Type B pancreatic cell (in vitro differentiated cells): ENCODE measurements at regions not wholly inside any gene's neighbourhood (a gene's known extent, or its start where the extent isn't known, plus 50 kb on each side); places are given as distances from the start of the nearest gene placed in this dataset.
"Not testable (repeated sequence)": the region's sequence is repeated elsewhere in the genome, so short reads cannot be mapped to it uniquely, and the experiment has no call there.

Experiments
- DNase-seq: peaks from one replicate; pipeline ENCODE4 v3.0.0; 2021; ENCODE audit warnings: mixed read lengths; ENCODE audit not compliant: unreplicated experiment; ENCODE audit errors: extremely low spot score
- H3K27ac Mint-ChIP-seq: 2 replicates; pipeline ENCODE4 v1.8.0; 2021; ENCODE audit warnings: mild to moderate bottlenecking, mixed read lengths
- H3K27me3 Mint-ChIP-seq: 2 replicates; pipeline ENCODE4 v1.8.0; 2021; ENCODE audit warnings: mixed read lengths
- H3K36me3 Mint-ChIP-seq: 2 replicates; pipeline ENCODE4 v1.8.0; 2021; ENCODE audit warnings: mixed read lengths
- H3K4me1 Mint-ChIP-seq: one replicate; pipeline ENCODE4 v1.8.0; 2021; ENCODE audit warnings: mixed read lengths; ENCODE audit not compliant: unreplicated experiment
- H3K4me3 Mint-ChIP-seq: 2 replicates; pipeline ENCODE4 v1.8.0; 2021; ENCODE audit warnings: mild to moderate bottlenecking, mixed read lengths
- H3K9me3 Mint-ChIP-seq: 2 replicates; pipeline ENCODE4 v1.8.0; 2021; ENCODE audit warnings: mixed read lengths
- TF ChIP-seq, protein P1 (sequence below): fragments of 200-600 bp; sonication (generic); conservative IDR thresholded peaks from 2 replicates; pipeline ENCODE4 v1.5.0; 2021; ENCODE audit warnings: antibody characterized with exemption, mild to moderate bottlenecking

DNA sequence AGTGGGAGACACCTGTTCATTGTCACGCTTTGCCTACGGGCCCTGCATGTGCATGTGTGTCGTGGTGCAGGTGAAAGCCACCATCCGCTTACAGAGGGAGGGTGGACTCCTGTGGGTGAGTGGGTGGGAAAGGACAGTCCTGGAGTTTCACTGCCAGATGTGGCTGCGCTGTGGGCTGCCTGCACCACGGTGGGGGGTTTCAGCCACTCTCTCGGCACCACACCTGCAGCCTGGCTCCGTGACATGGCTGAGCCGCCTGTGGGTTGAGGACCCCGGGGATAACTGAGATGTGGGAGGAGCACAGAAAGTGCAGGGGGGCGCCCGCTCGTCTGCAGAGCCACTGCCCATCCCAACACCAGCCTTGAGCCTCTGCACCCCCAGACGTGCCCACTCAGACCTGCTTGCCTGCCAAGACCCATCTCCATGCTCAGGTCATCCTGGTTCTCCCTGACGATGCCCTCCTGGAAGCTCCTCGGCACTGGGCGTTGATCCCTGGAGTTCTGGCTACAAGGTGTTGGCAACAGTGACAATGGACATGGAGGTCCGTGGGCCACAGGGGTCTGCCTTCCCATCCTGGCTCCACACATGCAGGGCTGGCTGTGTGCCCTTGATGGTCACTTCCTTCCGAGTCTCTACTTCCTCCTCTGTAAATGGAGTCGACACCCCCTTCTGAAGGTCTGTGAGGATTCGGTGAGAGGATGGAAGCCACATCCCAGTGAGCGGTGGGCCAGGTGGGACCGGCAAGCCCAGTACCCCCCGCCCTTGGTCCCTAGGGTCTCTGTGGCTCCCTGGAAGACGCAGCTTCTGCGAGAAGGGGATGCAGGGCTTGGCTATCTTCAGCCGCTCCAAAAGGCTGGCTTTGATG, 1007.0 kb downstream of the BRD1 start:
- DNase-seq: no peak
- Mint-ChIP-seq H3K4me1 (peaks cover 13% of the 10 kb centered on the region), H3K4me3 (no peak overlapping the region), H3K27me3 (peaks cover 40% of the 10 kb centered on the region), H3K9me3 (no peaks in the 10 kb centered on the region), H3K27ac (no peak overlapping the region), H3K36me3 (no peaks in the 10 kb centered on the region)
- TF ChIP-seq, protein P1, sequence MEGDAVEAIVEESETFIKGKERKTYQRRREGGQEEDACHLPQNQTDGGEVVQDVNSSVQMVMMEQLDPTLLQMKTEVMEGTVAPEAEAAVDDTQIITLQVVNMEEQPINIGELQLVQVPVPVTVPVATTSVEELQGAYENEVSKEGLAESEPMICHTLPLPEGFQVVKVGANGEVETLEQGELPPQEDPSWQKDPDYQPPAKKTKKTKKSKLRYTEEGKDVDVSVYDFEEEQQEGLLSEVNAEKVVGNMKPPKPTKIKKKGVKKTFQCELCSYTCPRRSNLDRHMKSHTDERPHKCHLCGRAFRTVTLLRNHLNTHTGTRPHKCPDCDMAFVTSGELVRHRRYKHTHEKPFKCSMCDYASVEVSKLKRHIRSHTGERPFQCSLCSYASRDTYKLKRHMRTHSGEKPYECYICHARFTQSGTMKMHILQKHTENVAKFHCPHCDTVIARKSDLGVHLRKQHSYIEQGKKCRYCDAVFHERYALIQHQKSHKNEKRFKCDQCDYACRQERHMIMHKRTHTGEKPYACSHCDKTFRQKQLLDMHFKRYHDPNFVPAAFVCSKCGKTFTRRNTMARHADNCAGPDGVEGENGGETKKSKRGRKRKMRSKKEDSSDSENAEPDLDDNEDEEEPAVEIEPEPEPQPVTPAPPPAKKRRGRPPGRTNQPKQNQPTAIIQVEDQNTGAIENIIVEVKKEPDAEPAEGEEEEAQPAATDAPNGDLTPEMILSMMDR: no peak

DNA sequence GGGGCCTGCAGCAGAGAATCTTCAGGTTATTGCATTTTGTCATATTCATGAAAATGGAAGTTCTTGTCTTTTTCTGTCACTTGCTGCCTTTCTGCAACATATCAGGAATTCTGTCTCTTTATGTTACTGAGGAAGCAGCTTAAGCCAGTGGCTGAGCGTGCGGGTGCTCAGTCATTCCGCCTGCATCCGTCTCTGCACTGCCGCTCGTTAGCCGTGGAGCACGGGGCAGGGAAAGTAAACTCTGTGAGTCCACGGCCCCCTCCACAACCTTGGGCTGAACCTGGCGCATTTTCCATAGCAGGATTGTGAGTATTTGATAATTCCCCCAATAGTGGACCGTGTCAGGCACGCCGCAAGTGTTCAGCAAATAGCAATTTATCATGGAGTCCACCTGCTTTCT, 1007.7 kb downstream of the BRD1 start:
- Mint-ChIP-seq H3K4me3 (no peak overlapping the region), H3K4me1 (peaks cover 5% of the 10 kb centered on the region), H3K36me3 (no peaks in the 10 kb centered on the region), H3K9me3 (no peaks in the 10 kb centered on the region), H3K27ac (no peak overlapping the region), H3K27me3 (peaks cover 37% of the 10 kb centered on the region)
- no peak for DNase-seq
- TF ChIP-seq, protein P1: no peak

DNA sequence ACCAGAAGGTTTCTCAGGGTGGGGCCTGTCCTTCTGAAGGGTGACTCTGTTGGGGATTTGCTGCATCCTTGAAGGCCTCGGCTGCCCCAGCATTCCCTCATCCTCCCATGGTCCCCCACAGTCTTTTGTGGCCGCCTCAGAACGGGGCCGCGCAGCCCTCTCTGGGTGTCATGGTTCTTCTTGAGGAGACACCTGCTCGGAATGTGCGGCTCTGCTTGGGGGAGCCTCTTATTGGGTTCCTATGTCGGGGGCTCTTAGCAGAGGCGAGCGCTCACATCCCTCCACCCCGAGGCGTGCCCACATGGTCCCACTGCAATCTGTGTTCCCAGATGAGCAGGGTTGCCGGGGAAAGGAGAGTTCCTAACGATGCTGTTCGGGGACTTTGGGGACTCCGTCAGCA, 1008.4 kb downstream of the BRD1 start:
- Mint-ChIP-seq H3K9me3 (peaks cover under 1% of the 10 kb centered on the region), H3K4me1 (no peaks in the 10 kb centered on the region), H3K4me3 (no peak overlapping the region), H3K27ac (no peak overlapping the region), H3K27me3 (peaks cover 35% of the 10 kb centered on the region), H3K36me3 (no peaks in the 10 kb centered on the region)
- no peak for DNase-seq
- TF ChIP-seq, protein P1: no peak

DNA sequence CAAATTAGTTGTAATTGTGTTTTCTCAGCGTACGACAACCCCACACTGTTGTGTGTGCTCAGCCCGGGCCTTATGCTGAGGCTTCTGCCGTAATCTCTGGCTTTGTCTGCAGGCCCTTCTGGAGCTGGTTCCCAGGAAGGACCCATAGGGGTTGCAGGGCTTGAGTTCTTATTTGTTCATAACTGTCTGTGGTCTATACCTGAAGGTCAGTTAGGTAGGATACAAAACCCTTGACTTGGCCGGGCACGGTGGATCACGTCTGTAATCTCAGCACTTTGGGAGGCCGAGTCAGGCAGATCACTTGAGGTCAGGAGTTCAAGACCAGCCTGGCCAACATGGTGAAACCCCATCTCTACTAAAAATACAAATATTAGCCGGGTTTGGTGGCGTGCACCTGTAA, 1010.2 kb downstream of the BRD1 start:
- H3K36me3 Mint-ChIP-seq, H3K27ac Mint-ChIP-seq, H3K9me3 Mint-ChIP-seq, DNase-seq, H3K4me3 Mint-ChIP-seq, H3K4me1 Mint-ChIP-seq: not testable (repeated sequence)
- peaks cover 32% of the 10 kb centered on the region for H3K27me3 Mint-ChIP-seq

DNA sequence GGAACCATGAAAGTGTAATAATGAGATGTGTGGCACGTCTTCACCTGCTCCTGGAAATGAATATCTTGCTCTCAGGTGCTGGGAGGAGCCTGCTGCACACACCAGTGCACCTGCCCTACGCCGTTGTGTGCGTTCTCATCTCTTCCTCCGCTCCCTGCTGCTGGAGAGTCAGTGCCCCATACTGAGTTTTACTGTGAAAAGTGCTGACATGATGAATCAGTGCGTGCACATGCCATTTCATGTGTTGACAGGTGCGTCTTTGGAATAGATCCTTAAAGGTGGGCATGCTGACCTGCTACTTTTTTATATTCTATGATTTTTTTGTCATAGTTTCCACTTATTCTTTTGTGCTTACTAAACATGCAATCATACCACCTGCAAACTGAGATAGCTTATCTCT, 1015.8 kb downstream of the BRD1 start:
- peaks cover 5% of the 10 kb centered on the region for H3K9me3 Mint-ChIP-seq
- no peaks in the 10 kb centered on the region for H3K36me3 Mint-ChIP-seq
- no peak overlapping the region for H3K27ac Mint-ChIP-seq
- no peak overlapping the region for H3K4me3 Mint-ChIP-seq
- TF ChIP-seq, protein P1: no peak
- no peaks in the 10 kb centered on the region for H3K4me1 Mint-ChIP-seq
- H3K27me3 Mint-ChIP-seq: peaks cover 19% of the 10 kb centered on the region
- no peak for DNase-seq

DNA sequence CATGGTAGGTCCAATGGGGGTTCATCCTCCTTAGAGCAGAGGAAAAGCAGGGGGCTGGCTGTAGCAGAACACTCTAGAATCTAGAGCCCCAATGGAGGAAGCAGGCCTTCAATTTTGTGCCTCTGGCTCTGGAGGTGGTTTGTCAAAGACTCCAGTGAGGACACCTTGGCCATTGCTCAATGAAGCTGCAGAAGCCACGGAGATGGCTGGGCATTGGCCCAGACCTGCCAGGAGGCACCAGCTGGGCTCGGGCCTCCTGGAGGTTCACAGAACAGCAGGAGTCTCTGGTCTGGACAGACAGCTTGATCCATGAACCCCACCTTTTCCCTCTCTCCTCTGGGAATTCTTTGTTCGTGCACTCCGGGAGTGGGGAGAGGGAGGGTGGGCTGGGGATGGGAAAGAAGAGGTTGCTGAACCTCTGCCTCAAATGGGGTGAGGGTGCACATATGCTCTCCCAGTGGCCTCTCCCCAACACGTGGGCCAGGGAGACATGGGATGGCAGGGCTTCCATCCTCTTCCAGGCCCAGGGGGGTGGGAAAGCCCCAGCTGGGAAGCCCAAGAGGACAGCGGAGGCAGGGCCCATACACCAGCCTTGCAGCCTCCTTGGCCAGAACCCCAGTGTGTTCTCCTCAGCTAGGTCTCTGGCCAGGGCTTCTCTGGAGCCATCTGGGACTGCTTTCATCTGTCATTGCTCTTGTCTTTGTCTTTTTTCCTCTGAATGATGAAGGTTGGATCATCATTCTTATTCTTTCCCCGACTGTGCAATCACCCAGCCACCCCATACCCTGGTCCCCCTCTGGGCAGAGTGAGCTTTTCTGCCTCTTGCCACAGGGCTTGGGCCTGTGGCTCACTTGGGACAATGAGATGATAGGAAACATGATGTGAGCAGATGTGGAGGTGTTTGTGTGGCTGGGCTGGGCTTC, 1019.4 kb downstream of the BRD1 start:
- no peak for DNase-seq
- no peaks in the 10 kb centered on the region for H3K36me3 Mint-ChIP-seq
- no peaks in the 10 kb centered on the region for H3K9me3 Mint-ChIP-seq
- TF ChIP-seq, protein P1: no peak
- H3K27me3 Mint-ChIP-seq: peaks cover 7% of the 10 kb centered on the region
- peaks cover 6% of the 10 kb centered on the region for H3K4me1 Mint-ChIP-seq
- H3K27ac Mint-ChIP-seq: no peak overlapping the region
- H3K4me3 Mint-ChIP-seq: no peak overlapping the region
